T-cell (primary cell): ENCODE measurements at regions not wholly inside any gene's neighbourhood (a gene's known extent, or its start where the extent isn't known, plus 50 kb on each side); places are given as distances from the start of the nearest gene placed in this dataset.
"Not testable (repeated sequence)": the region's sequence is repeated elsewhere in the genome, so short reads cannot be mapped to it uniquely, and the experiment has no call there.

ENCODE experiments used
- ATAC-seq, 4 experiments: fragments of 200-7000 bp in 3 of 4; fragments of 150-1000 bp in 1 of 4; cut with Tn5 transposase; replicated peaks in 1 of 4; 1 replicate in 3 of 4; 2 replicates in 1 of 4; pipeline ENCODE4 v1.10.0; 2021; ENCODE audit warnings: moderate library complexity in 3 of 4, mild to moderate bottlenecking in 2 of 4, moderate number of reproducible peaks in 1 of 4
- CTCF ChIA-PET, 2 donors: fragments of 300-600 bp; sonication (Branson Sonifier 250); formaldehyde crosslinking; loops; one replicate each; lab custom pipeline; 2022; ENCODE audit warnings: antibody characterized with exemption in 2 of 2; lab: Charles Lee
- POLR2A ChIA-PET, 2 donors: fragments of 300-600 bp; sonication (Branson Sonifier 250); formaldehyde crosslinking; loops; one replicate each; lab custom pipeline; 2022; ENCODE audit warnings: antibody characterized with exemption in 2 of 2; lab: Charles Lee
- DNase-seq, 35 experiments: peaks; one replicate each; pipeline versions ENCODE4 v3.0.0 to v3.0.0-alpha.2; 2013 to 2023
- H3K27ac ChIP-seq: one replicate; pipeline ENCODE4 v1.5.1; 2013; ENCODE audit warnings: low read length
- H3K27me3 ChIP-seq, 2 experiments: replicated peaks in 1 of 2; 1 replicate in 1 of 2; 2 replicates in 1 of 2; pipeline versions ENCODE4 v1.6.1 to v1.7.0; 2013; ENCODE audit warnings: low read length in 1 of 2, mixed read lengths in 1 of 2; ENCODE audit not compliant: control insufficient read depth in 2 of 2, insufficient read depth in 2 of 2; ENCODE audit errors: extremely low read depth in 1 of 2
- H3K36me3 ChIP-seq, 2 donors: 1 replicate in 1 of 2; 2 replicates in 1 of 2; pipeline versions ENCODE4 v1.6.1 to v1.7.0; 2013; ENCODE audit warnings: low read length in 1 of 2; ENCODE audit not compliant: control insufficient read depth in 2 of 2, insufficient read depth in 1 of 2; ENCODE audit errors: extremely low read depth in 1 of 2
- H3K4me1 ChIP-seq, 2 experiments: 1 replicate in 1 of 2; 2 replicates in 1 of 2; pipeline versions ENCODE4 v1.6.1 to v1.7.0; 2013; ENCODE audit warnings: low read length in 2 of 2, mixed read lengths in 1 of 2; ENCODE audit not compliant: insufficient read depth in 2 of 2, control insufficient read depth in 1 of 2; ENCODE audit errors: extremely low read depth in 1 of 2
- H3K4me3 ChIP-seq, 2 donors: 1 replicate in 1 of 2; 2 replicates in 1 of 2; pipeline versions ENCODE4 v1.5.1 to v1.7.0; 2013; ENCODE audit warnings: mild to moderate bottlenecking in 2 of 2, low read length in 1 of 2, moderate library complexity in 1 of 2; ENCODE audit not compliant: control insufficient read depth in 1 of 2; ENCODE audit errors: extremely low read depth in 1 of 2
- H3K9me3 ChIP-seq: 2 replicates; pipeline ENCODE4 v1.7.0; 2013
- H3K27ac Mint-ChIP-seq, 2 donors: one replicate each; pipeline ENCODE4 v1.8.0; 2020 to 2021; ENCODE audit warnings: mild to moderate bottlenecking in 2 of 2, mixed read lengths in 2 of 2
- H3K27me3 Mint-ChIP-seq, 2 donors: one replicate each; pipeline ENCODE4 v1.8.0; 2021 to 2022; ENCODE audit warnings: mixed read lengths in 2 of 2
- H3K36me3 Mint-ChIP-seq: one replicate; pipeline ENCODE4 v1.8.0; 2021; ENCODE audit warnings: mixed read lengths
- H3K4me1 Mint-ChIP-seq, 3 donors: one replicate each; pipeline ENCODE4 v1.8.0; 2020 to 2022; ENCODE audit warnings: mixed read lengths in 3 of 3, mild to moderate bottlenecking in 1 of 3
- H3K4me3 Mint-ChIP-seq, 3 donors: one replicate each; pipeline ENCODE4 v1.8.0; 2020 to 2022; ENCODE audit warnings: mild to moderate bottlenecking in 3 of 3, mixed read lengths in 3 of 3, moderate library complexity in 3 of 3
- H3K9me3 Mint-ChIP-seq, 3 donors: one replicate each; pipeline ENCODE4 v1.8.0; 2020 to 2022; ENCODE audit warnings: mixed read lengths in 3 of 3
- WGBS: methylation state at CpG from one replicate; pipeline ENCODE4 v1.1.5; 2013; ENCODE audit warnings: missing lambda C conversion rate; ENCODE audit not compliant: insufficient coverage; 5-methylcytosine and 5-hydroxymethylcytosine counted together

DNA sequence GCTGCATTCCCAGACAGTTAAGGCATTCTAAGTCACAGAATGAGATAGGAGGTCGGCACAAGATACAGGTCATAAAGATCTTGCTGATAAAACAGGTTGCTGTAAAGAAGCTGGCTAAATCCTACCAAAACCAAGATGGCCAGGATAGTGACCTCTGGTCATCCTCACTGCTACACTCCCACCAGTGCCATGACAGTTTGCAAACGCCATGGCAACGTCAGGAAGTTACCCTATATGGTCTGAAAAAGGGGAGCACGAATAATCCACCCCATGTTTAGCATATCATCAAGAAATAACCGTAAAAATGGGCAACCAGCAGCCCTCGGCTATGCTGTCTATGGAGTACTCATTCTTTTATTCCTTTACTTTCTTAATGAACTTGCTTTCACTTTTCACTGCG, 89.9 kb upstream of the TACR1 start:
- H3K36me3 ChIP-seq, H3K4me1 Mint-ChIP-seq, POLR2A ChIA-PET, H3K4me1 ChIP-seq, H3K36me3 Mint-ChIP-seq, ATAC-seq, H3K4me3 Mint-ChIP-seq, H3K27ac Mint-ChIP-seq, H3K9me3 ChIP-seq, CTCF ChIA-PET, H3K27me3 Mint-ChIP-seq, H3K27ac ChIP-seq, H3K4me3 ChIP-seq, DNase-seq, H3K27me3 ChIP-seq: not testable (repeated sequence)
- H3K9me3 Mint-ChIP-seq = peaks cover 0 to 12% (median 0%) of the 10 kb centered on the region in 3 donors
- no CpG with 5 or more reads among the region's 7 CpGs for WGBS

DNA sequence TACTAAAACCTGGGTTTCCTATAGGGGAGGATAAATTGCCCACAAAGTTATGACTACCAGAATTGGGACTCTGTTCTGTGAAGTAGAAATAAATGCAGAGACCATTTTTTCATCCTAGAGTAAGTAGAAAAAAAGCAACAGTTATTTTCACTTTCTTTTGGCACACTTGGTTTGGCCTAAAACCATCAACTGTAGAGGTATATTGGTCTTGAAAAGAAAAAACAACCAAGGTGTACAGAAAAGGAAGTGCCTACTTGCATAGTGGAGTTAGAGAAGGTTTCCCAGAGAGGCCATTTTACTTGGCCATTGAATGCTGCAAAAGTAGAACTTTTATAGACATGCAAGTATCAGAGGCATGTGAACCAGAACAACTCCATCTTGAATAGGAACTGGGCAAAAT, 89.4 kb upstream of the TACR1 start:
- ChIA-PET POLR2A (no interaction called here), CTCF (no interaction called here)
- Histone ChIP-seq H3K27ac (no peak overlapping the region), H3K9me3 (no peaks in the 10 kb centered on the region), H3K4me1 (no peaks in the 10 kb centered on the region), H3K4me3 (no peak overlapping the region), H3K36me3 (no peaks in the 10 kb centered on the region), H3K27me3 (no peaks in the 10 kb centered on the region)
- DNase-seq (no peak), ATAC-seq (no peak)
- Mint-ChIP-seq H3K4me1 (no peaks in the 10 kb centered on the region), H3K27me3 (peaks cover 0 to 5% of the 10 kb centered on the region in 2 donors), H3K27ac (no peak overlapping the region), H3K9me3 (peaks cover 0 to 12% (median 0%) of the 10 kb centered on the region in 3 donors), H3K36me3 (no peaks in the 10 kb centered on the region), H3K4me3 (no peak overlapping the region)

DNA sequence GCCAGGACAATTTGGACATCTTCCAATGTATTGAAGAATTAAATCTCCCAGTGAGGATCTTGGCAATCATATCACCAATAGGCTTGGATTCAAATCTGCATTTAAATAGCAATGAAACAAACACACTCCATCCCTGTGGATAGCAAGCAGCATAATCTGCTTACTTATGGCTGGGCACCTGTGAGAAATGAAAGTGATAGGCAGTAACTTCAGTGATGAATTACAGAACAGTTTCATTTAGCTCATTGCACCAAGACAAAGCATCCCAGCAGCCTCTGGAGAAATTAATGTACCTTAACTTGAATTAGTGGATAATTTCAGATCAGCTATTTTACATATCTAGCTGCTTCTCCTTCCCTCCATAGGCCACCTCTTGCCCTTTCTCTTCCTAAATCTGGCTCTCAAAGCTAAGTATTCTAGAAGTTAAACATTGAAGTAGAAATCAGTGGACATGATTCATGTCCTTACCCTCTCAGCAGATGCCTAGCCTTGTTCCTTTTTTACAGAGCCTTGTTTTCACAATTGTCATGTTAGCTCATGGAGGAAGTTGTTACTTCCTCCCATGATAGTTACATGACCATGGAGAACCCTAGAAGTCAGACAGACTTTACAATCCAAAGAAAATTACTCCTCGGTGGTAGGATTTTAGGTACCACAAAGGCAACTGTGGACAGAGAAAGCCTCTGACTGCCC, 88.5 kb upstream of the TACR1 start:
- no peak for ATAC-seq

DNA sequence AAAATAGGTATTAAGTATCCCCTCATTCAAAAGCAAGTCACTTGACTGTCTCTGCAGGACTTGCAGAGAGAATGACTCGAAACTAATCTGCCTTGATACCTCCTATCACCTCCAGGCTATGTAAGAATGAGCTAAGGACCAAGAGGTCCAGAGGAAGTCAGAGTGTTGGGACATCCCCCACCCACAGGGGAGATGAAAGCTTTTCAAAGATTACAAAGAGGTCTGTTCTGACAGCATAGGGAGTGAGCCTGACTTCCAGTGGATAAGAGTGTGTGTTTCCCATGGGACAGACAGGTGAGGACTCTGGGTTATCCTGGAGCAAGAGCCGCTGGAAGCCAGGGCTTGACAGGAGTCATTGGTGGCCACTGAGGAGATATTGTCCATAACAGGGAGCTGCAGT, 85.0 kb upstream of the TACR1 start:
- H3K9me3 Mint-ChIP-seq = peaks cover 0 to 9% (median 0%) of the 10 kb centered on the region in 3 donors
- no peak overlapping the region for H3K27ac ChIP-seq
- no peak overlapping the region for H3K4me3 ChIP-seq
- 88% methylated on average over 1 of the region's 2 CpGs for WGBS
- ATAC-seq (no peak), DNase-seq (no peak)
- CTCF ChIA-PET = no interaction called here
- no peak overlapping the region for H3K4me3 Mint-ChIP-seq
- H3K9me3 ChIP-seq = no peaks in the 10 kb centered on the region
- H3K36me3 Mint-ChIP-seq = no peaks in the 10 kb centered on the region
- peaks cover 0 to 5% of the 10 kb centered on the region in 2 donors for H3K27me3 Mint-ChIP-seq
- H3K4me1 ChIP-seq = no peaks in the 10 kb centered on the region
- H3K27me3 ChIP-seq = no peaks in the 10 kb centered on the region
- no peaks in the 10 kb centered on the region for H3K4me1 Mint-ChIP-seq
- H3K36me3 ChIP-seq = no peaks in the 10 kb centered on the region
- POLR2A ChIA-PET = no interaction called here
- H3K27ac Mint-ChIP-seq = no peak overlapping the region

More for the DNA sequence above, 88.5 kb upstream of the TACR1 start:
- Histone ChIP-seq H3K4me1 (no peaks in the 10 kb centered on the region), H3K27me3 (no peaks in the 10 kb centered on the region), H3K27ac (no peak overlapping the region), H3K36me3 (no peaks in the 10 kb centered on the region), H3K9me3 (no peaks in the 10 kb centered on the region), H3K4me3 (no peak overlapping the region)
- Mint-ChIP-seq H3K4me1 (no peaks in the 10 kb centered on the region), H3K4me3 (no peak overlapping the region), H3K9me3 (peaks cover 0 to 12% (median 0%) of the 10 kb centered on the region in 3 donors), H3K27me3 (peaks cover 0 to 5% of the 10 kb centered on the region in 2 donors), H3K27ac (no peak overlapping the region), H3K36me3 (no peaks in the 10 kb centered on the region)
- POLR2A ChIA-PET = no interaction called here
- CTCF ChIA-PET = no interaction called here
- no CpG with 5 or more reads among the region's 1 CpG for WGBS
- no peak for DNase-seq

DNA sequence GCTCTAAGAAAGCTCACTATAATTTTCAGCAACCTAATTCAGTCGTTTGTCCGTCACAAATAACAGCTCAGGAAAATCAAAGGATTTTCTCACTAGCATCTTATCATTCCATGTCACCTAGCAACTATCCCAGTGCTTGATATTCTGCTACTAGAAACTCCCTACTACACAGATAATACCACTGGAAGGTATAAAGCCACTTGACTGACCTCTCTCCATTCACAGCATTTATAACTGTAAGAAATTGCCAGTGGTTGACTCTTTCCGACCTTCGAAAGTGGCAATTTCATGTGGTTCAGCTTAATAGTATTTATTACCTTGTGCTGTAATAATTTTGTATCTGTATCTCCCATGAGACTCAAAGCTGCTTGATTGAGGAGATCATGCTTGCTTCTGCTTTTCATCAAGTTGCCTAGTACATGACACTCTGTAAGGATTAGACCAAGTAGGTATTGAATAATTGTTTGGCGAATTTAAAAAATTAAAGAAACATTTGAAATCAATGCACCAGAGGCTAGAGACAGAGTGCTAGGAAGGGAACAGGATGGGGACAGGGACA, 79.6 kb upstream of the TACR1 start:
- Histone ChIP-seq H3K9me3 (no peaks in the 10 kb centered on the region), H3K36me3 (peaks cover 0 to 8% of the 10 kb centered on the region in 2 donors), H3K27me3 (no peaks in the 10 kb centered on the region), H3K27ac (no peak overlapping the region), H3K4me1 (no peaks in the 10 kb centered on the region), H3K4me3 (no peak overlapping the region)
- no peaks in the 10 kb centered on the region for H3K4me1 Mint-ChIP-seq
- H3K36me3 Mint-ChIP-seq = peaks cover 11% of the 10 kb centered on the region
- WGBS = 78% methylated on average over 3 of the region's 5 CpGs
- CTCF ChIA-PET = no interaction called here
- no peak overlapping the region for H3K4me3 Mint-ChIP-seq
- H3K27me3 Mint-ChIP-seq = peaks cover 0 to 10% of the 10 kb centered on the region in 2 donors
- no peak for DNase-seq
- no peak overlapping the region for H3K27ac Mint-ChIP-seq
- POLR2A ChIA-PET = no interaction called here
- peaks cover 4 to 18% (median 7%) of the 10 kb centered on the region in 3 donors for H3K9me3 Mint-ChIP-seq
- ATAC-seq = no peak

DNA sequence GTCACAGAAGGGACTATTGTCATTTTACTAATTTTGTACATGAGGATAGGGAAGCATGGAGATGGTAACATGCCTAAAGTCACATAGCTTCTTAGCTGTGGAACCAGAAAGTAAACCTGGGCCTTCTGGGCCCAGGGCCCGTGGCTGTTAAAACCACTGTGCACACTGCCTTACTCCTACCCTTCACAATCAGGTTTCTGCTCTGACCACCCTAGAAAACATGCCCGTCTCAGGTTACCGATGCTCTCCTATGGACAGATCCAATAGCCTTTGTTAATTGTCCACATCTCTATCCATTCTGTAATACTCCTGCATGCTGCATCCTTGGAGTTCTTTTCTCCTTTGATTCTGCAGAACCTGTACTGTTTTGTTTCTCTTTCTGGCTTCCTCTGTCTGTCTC, 79.0 kb upstream of the TACR1 start:
- H3K27ac ChIP-seq = no peak overlapping the region
- no peak for ATAC-seq
- Mint-ChIP-seq H3K4me1 (no peaks in the 10 kb centered on the region), H3K27ac (no peak overlapping the region), H3K4me3 (no peak overlapping the region), H3K36me3 (peaks cover 12% of the 10 kb centered on the region), H3K27me3 (peaks cover 0 to 10% of the 10 kb centered on the region in 2 donors), H3K9me3 (peaks cover 7 to 18% (median 8%) of the 10 kb centered on the region in 3 donors)
- DNase-seq = no peak
- no peaks in the 10 kb centered on the region for H3K4me1 ChIP-seq
- peaks cover 0 to 8% of the 10 kb centered on the region in 2 donors for H3K36me3 ChIP-seq
- CTCF ChIA-PET = no interaction called here
- H3K27me3 ChIP-seq = no peaks in the 10 kb centered on the region
- 87% methylated on average over 3 of the region's 3 CpGs for WGBS
- no peak overlapping the region for H3K4me3 ChIP-seq
- H3K9me3 ChIP-seq = no peaks in the 10 kb centered on the region
- POLR2A ChIA-PET = no interaction called here
